ENCODE measurements at regions not wholly inside any gene's neighbourhood (a gene's known extent, or its start where the extent isn't known, plus 50 kb on each side); places are given as distances from the start of the nearest gene placed in this dataset.

GRCh38 chr12:33967760-33968159, 54.5 kb upstream of the ALG10 start:
- DNase-seq (ENCODE audit: low read depth in 1 of 2, low spot score in 1 of 2), result no peak
- TF ChIP-seq SPI1 (IDR thresholded peaks at IDR 0.05; ENCODE audit: borderline replicate concordance, low read depth) (no peak), REST (IDR thresholded peaks at IDR 0.05; ENCODE audit: insufficient replicate concordance, low read depth) (no peak), POLR2AphosphoS5 (IDR thresholded peaks at IDR 0.05; ENCODE audit: low read depth) (no peak), GABPA (IDR thresholded peaks at IDR 0.05; ENCODE audit: low read depth) (no peak), CTCF (IDR thresholded peaks at IDR 0.05; ENCODE audit: insufficient read depth, low read length) (no peak)
- H3K27me3 ChIP-seq (ENCODE audit: insufficient read depth, poor library complexity, severe bottlenecking), result no peaks in the 10 kb centered on the region
- no peak overlapping the region for H3K27ac ChIP-seq (replicated peaks)
- no peak overlapping the region for H3K4me3 ChIP-seq (replicated peaks; ENCODE audit: insufficient read depth, low read length)
